Fibroblast of the aortic adventitia (primary cell): ENCODE measurements at regions not wholly inside any gene's neighbourhood (a gene's known extent, or its start where the extent isn't known, plus 50 kb on each side); places are given as distances from the start of the nearest gene placed in this dataset.

Experiments
- DNase-seq: peaks from one replicate; pipeline ENCODE4 v3.0.0-alpha.2; 2010; ENCODE audit warnings: low read depth
- H3K4me3 ChIP-seq: 2 replicates; pipeline ENCODE4 v1.5.1; 2011; ENCODE audit warnings: low read depth, mild to moderate bottlenecking, control low read depth, low read length, moderate library complexity
- TF ChIP-seq, protein P1 (sequence below): IDR thresholded peaks from 2 replicates; pipeline ENCODE4 v1.5.1; 2011; ENCODE audit warnings: mild to moderate bottlenecking, low read length, control low read depth, inconsistent platforms; ENCODE audit not compliant: insufficient read depth

DNA sequence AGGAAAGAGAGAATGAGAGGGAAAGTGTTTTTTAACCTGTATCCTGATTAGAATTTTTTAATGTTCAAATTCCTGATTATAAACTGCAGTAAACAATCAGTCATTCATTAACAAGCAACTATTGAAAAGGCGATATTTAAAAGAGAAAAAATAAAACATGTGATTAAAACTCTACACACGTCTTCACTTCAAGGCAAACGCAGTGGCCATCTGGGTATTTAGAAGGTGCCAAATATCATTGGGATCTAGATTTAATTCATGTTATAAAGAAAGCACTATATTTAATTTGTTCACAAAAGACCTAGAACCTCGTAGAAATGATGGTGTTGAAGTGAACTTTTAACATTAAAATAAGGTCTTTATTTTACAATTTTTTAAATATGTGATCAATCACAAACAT, 189.4 kb upstream of the KLF14 start:
- TF ChIP-seq, protein P1, sequence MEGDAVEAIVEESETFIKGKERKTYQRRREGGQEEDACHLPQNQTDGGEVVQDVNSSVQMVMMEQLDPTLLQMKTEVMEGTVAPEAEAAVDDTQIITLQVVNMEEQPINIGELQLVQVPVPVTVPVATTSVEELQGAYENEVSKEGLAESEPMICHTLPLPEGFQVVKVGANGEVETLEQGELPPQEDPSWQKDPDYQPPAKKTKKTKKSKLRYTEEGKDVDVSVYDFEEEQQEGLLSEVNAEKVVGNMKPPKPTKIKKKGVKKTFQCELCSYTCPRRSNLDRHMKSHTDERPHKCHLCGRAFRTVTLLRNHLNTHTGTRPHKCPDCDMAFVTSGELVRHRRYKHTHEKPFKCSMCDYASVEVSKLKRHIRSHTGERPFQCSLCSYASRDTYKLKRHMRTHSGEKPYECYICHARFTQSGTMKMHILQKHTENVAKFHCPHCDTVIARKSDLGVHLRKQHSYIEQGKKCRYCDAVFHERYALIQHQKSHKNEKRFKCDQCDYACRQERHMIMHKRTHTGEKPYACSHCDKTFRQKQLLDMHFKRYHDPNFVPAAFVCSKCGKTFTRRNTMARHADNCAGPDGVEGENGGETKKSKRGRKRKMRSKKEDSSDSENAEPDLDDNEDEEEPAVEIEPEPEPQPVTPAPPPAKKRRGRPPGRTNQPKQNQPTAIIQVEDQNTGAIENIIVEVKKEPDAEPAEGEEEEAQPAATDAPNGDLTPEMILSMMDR: no peak
- no peak overlapping the region for H3K4me3 ChIP-seq
- DNase-seq: no peak

DNA sequence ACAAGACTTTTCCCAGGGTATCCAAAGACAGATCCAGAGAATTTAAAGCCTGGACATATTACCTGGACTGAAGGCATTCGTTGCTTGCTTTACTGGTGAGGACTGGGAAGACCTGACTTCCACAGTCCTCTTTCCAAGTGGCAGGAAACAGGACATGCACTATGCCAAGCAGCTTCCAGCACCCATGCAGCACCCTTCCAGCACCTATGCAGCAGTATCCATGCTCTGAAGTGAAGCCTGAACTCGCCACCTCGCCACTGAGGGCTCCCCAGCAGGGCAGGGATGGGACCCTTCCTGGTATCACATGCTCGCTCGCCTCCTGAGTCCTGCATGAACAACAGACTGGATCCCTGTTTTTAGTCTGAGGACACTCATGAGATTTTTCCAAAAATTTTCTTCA, 189.9 kb upstream of the KLF14 start:
- no peak for DNase-seq
- TF ChIP-seq, protein P1: no peak
- H3K4me3 ChIP-seq: no peak overlapping the region

DNA sequence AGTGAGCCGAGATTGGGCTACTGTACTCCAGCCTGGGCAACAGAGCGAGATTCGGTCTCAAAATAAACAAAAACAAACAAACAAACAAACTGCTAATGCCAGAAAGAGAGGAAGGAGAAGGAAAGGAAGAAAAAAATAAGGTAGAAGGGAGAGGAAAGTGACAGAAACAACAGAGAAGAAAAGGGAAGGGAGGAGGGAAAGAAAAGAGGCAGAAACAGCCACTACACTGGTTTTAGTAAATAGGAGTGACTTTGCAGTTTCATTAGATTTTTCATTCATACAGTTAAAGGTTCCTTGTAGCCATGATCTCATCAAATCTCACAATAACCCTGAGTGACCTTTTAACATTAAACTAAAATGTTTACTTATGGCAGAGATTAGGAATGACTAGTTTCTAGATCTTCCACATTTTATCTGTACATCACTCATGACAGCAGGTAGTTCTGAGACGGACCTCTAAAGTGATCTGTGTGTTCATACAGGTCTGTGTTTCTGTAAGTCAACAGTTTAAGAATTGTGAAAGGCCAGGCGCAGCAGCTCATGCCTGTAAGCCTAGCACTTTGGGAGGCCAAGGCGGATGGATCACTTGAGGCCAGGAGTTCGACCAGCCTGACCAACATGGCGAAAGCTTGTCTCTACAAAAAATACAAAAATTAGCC, 191.3 kb upstream of the KLF14 start:
- TF ChIP-seq, protein P1: no peak
- DNase-seq: no peak
- no peak overlapping the region for H3K4me3 ChIP-seq

DNA sequence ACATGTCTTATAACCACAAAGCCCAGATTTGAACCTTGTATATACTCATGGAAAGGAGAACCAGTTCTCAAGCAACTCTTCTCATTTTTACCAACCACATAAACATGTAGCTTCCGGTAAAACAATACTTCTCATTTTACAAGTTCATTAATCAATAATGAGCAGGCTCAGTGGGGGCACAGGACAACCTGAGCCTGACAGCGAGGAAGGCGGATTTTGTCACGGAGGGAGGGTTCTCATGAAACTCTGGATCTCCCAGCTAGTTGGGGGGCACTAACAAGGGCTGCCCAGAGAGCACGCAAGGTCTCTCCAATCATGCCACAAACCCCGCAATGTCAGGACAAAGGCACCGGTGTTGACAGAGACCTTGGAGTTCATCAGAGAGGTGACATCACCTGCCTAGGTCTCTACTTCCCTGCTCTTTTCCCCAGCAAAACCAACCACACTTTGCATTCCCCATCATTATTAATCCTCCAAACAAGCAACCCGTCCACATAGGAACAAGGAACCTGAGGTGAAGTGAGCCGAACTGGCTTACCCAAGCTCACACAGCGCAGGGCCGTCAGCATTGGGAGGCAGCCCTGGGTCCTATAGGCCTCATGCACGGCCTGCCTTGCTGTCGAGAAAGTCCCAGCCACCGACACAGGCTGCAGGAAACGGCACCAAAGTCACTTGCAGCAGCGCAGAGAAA, 192.1 kb upstream of the KLF14 start:
- TF ChIP-seq, protein P1: no peak
- DNase-seq: no peak
- no peak overlapping the region for H3K4me3 ChIP-seq

DNA sequence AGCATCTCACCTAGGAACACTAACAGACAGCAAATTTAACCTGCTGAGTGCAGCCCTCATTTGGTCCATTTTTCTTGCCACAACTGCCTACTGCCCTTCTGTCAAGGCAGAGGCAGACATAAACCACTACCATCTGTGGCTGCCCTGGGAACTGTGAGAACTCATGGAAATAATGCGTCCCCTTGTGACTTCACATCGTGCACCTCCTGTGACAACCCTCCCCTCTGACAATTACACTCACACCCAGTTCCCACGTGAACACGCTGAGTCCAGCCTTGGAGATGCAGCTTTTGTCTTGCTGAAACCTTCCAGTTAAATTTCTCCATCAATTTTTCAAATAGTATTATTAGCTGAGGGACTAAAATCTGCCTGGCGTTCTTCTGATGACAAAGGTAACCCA, 193.1 kb upstream of the KLF14 start:
- H3K4me3 ChIP-seq: no peak overlapping the region
- TF ChIP-seq, protein P1: no peak
- DNase-seq: no peak

DNA sequence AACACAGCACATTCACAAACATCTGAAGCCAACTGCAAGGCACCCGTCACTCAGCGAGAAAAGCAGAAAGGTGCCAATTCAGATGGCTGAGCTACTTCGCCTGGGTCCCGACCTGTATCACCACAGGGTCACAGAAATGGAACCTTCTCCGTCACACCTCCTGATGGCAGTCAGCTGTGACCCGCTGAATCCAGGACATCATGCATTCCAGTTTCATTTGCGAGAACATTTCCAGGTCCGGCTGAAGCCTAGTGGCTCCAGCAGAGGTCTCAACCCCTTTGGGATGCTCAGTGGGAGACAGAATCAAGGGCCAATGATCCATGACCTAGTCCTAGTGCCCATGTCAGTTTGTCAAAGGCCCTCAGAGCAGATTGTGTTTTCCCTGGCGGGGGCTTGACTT, 193.6 kb upstream of the KLF14 start:
- TF ChIP-seq, protein P1: no peak
- no peak overlapping the region for H3K4me3 ChIP-seq
- no peak for DNase-seq
